SK-N-SH (cell line): ENCODE measurements at regions not wholly inside any gene's neighbourhood (a gene's known extent, or its start where the extent isn't known, plus 50 kb on each side); places are given as distances from the start of the nearest gene placed in this dataset.

ENCODE experiments used
- EP300 ChIP-seq, 2 experiments: IDR thresholded peaks; 2 replicates each; pipeline versions ENCODE4 v1.4.0 to v1.6.1; 2012; ENCODE audit warnings: borderline replicate concordance in 1 of 2, low read depth in 1 of 2, low read length in 1 of 2
- MEF2A ChIP-seq: IDR thresholded peaks from 2 replicates; pipeline ENCODE4 v1.4.0; 2012; ENCODE audit warnings: low read depth, borderline replicate concordance
- MXI1 ChIP-seq: IDR thresholded peaks from 2 replicates; pipeline ENCODE4 v1.6.1; 2012; ENCODE audit warnings: mild to moderate bottlenecking, low read depth, low read length, improper control_type of control experiment
- POLR2AphosphoS5 ChIP-seq: IDR thresholded peaks from 2 replicates; pipeline ENCODE4 v1.6.1; 2012; ENCODE audit warnings: low read depth, low read length
- SIN3A ChIP-seq: IDR thresholded peaks from 2 replicates; pipeline ENCODE4 v1.6.1; 2012; ENCODE audit warnings: low read depth, mild to moderate bottlenecking, low read length, moderate library complexity, borderline replicate concordance
- SMC3 ChIP-seq: IDR thresholded peaks from 2 replicates; pipeline ENCODE4 v1.6.1; 2012; ENCODE audit warnings: low read depth, low read length, improper control_type of control experiment
- TAF1 ChIP-seq: IDR thresholded peaks from 2 replicates; pipeline ENCODE4 v1.6.1; 2012; ENCODE audit warnings: low read depth, mild to moderate bottlenecking, low read length, moderate library complexity, borderline replicate concordance
- TCF12 ChIP-seq: IDR thresholded peaks from 2 replicates; pipeline ENCODE4 v1.4.0; 2012
- YY1 ChIP-seq: IDR thresholded peaks from 2 replicates; pipeline ENCODE4 v1.4.0; 2012; ENCODE audit warnings: low read depth, mild to moderate bottlenecking
- TF ChIP-seq, protein P1 (sequence below): fragments of 200-600 bp; sonication (generic); IDR thresholded peaks from 2 replicates; pipeline ENCODE4 v1.6.1; 2017; ENCODE audit warnings: antibody characterized with exemption, mild to moderate bottlenecking, moderate library complexity
- TF ChIP-seq, protein P2 (sequence below): IDR thresholded peaks from 2 replicates; pipeline ENCODE4 v1.4.0; 2012; ENCODE audit warnings: low read depth
- TF ChIP-seq, protein P3 (sequence below): IDR thresholded peaks from 2 replicates; pipeline ENCODE4 v1.4.0; 2012; ENCODE audit warnings: low read depth, borderline replicate concordance
- TF ChIP-seq, protein P4 (sequence below): IDR thresholded peaks from 2 replicates; pipeline ENCODE4; 2012
- TF ChIP-seq, protein P5 (sequence below): IDR thresholded peaks from 2 replicates; pipeline ENCODE4 v1.6.1; 2012; ENCODE audit warnings: mild to moderate bottlenecking, low read depth, low read length, moderate library complexity

DNA sequence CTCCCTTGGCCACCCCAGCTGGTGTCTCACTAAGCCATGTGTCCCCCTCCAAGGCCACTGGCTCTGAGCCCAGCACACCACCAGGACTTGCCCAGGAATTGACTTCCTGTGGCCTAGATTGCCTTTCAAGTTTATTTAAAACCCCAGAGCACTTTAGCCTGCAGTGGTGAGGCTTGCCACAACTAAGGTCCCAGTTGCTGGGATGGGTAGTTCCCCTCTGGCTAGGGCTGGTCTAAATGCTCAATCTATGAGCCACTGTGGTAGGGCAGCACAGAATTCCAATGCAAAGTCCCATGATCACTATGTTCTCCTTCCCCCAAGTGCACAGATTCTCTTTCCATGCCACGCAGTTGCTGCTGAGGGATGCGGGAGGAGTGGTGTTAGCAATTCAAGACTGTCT lies 61.1 kb upstream of the HCCS start:
- TF ChIP-seq, protein P1, sequence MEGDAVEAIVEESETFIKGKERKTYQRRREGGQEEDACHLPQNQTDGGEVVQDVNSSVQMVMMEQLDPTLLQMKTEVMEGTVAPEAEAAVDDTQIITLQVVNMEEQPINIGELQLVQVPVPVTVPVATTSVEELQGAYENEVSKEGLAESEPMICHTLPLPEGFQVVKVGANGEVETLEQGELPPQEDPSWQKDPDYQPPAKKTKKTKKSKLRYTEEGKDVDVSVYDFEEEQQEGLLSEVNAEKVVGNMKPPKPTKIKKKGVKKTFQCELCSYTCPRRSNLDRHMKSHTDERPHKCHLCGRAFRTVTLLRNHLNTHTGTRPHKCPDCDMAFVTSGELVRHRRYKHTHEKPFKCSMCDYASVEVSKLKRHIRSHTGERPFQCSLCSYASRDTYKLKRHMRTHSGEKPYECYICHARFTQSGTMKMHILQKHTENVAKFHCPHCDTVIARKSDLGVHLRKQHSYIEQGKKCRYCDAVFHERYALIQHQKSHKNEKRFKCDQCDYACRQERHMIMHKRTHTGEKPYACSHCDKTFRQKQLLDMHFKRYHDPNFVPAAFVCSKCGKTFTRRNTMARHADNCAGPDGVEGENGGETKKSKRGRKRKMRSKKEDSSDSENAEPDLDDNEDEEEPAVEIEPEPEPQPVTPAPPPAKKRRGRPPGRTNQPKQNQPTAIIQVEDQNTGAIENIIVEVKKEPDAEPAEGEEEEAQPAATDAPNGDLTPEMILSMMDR, result no peak
- TF ChIP-seq SIN3A (no peak), POLR2AphosphoS5 (no peak), TAF1 (no peak), YY1 (no peak), MXI1 (no peak), TCF12 (no peak), EP300 (IDR thresholded peaks at IDR 0.05; ENCODE audit: borderline replicate concordance in 1 of 2, low read depth in 1 of 2, low read length in 1 of 2) (no peak), MEF2A (no peak), SMC3 (no peak)
- TF ChIP-seq, protein P2, sequence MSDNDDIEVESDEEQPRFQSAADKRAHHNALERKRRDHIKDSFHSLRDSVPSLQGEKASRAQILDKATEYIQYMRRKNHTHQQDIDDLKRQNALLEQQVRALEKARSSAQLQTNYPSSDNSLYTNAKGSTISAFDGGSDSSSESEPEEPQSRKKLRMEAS, result no peak
- TF ChIP-seq, protein P3, sequence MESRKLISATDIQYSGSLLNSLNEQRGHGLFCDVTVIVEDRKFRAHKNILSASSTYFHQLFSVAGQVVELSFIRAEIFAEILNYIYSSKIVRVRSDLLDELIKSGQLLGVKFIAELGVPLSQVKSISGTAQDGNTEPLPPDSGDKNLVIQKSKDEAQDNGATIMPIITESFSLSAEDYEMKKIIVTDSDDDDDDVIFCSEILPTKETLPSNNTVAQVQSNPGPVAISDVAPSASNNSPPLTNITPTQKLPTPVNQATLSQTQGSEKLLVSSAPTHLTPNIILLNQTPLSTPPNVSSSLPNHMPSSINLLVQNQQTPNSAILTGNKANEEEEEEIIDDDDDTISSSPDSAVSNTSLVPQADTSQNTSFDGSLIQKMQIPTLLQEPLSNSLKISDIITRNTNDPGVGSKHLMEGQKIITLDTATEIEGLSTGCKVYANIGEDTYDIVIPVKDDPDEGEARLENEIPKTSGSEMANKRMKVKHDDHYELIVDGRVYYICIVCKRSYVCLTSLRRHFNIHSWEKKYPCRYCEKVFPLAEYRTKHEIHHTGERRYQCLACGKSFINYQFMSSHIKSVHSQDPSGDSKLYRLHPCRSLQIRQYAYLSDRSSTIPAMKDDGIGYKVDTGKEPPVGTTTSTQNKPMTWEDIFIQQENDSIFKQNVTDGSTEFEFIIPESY, result no peak
- TF ChIP-seq, protein P4, sequence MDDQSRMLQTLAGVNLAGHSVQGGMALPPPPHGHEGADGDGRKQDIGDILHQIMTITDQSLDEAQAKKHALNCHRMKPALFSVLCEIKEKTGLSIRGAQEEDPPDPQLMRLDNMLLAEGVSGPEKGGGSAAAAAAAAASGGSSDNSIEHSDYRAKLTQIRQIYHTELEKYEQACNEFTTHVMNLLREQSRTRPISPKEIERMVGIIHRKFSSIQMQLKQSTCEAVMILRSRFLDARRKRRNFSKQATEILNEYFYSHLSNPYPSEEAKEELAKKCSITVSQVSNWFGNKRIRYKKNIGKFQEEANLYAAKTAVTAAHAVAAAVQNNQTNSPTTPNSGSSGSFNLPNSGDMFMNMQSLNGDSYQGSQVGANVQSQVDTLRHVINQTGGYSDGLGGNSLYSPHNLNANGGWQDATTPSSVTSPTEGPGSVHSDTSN, result no peak
- TF ChIP-seq, protein P5, sequence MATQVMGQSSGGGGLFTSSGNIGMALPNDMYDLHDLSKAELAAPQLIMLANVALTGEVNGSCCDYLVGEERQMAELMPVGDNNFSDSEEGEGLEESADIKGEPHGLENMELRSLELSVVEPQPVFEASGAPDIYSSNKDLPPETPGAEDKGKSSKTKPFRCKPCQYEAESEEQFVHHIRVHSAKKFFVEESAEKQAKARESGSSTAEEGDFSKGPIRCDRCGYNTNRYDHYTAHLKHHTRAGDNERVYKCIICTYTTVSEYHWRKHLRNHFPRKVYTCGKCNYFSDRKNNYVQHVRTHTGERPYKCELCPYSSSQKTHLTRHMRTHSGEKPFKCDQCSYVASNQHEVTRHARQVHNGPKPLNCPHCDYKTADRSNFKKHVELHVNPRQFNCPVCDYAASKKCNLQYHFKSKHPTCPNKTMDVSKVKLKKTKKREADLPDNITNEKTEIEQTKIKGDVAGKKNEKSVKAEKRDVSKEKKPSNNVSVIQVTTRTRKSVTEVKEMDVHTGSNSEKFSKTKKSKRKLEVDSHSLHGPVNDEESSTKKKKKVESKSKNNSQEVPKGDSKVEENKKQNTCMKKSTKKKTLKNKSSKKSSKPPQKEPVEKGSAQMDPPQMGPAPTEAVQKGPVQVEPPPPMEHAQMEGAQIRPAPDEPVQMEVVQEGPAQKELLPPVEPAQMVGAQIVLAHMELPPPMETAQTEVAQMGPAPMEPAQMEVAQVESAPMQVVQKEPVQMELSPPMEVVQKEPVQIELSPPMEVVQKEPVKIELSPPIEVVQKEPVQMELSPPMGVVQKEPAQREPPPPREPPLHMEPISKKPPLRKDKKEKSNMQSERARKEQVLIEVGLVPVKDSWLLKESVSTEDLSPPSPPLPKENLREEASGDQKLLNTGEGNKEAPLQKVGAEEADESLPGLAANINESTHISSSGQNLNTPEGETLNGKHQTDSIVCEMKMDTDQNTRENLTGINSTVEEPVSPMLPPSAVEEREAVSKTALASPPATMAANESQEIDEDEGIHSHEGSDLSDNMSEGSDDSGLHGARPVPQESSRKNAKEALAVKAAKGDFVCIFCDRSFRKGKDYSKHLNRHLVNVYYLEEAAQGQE, result no peak
